Femur (tissue), 1 donor: ENCODE measurements at regions not wholly inside any gene's neighbourhood (a gene's known extent, or its start where the extent isn't known, plus 50 kb on each side); places are given as distances from the start of the nearest gene placed in this dataset.
"Not testable (repeated sequence)": the region's sequence is repeated elsewhere in the genome, so short reads cannot be mapped to it uniquely, and the experiment has no call there.

Source experiments
- DNase-seq: peaks from one replicate; pipeline ENCODE4 v3.0.0-alpha.2; 2017

- DNase-seq, result no peak
Measured at GRCh38 chr21:23939369-23940065, 1667.8 kb downstream of the MRPL39 start.

- no peak for DNase-seq
Measured at GRCh38 chr21:23936991-23937390, 1670.3 kb downstream of the MRPL39 start.

- DNase-seq, result no peak
Measured at GRCh38 chr21:23936224-23936623, 1671.1 kb downstream of the MRPL39 start.

GRCh38 chr21:23930565-23930964, 1676.7 kb downstream of the MRPL39 start:
- no peak for DNase-seq

- not testable (repeated sequence) for DNase-seq
Measured at GRCh38 chr21:23926430-23926829, 1680.9 kb downstream of the MRPL39 start.

GRCh38 chr21:23921670-23922418, 1685.4 kb downstream of the MRPL39 start:
- DNase-seq, result no peak

GRCh38 chr21:23900727-23901126, 1706.6 kb downstream of the MRPL39 start:
- DNase-seq, result no peak

- no peak for DNase-seq
Measured at GRCh38 chr21:23899561-23899960, 1707.7 kb downstream of the MRPL39 start.

- DNase-seq, result no peak
Measured at GRCh38 chr21:23890652-23891051, 1716.6 kb downstream of the MRPL39 start.

- DNase-seq, result no peak
Measured at GRCh38 chr21:23887725-23888306, 1719.5 kb downstream of the MRPL39 start.

- no peak for DNase-seq
Measured at GRCh38 chr21:23886828-23887724, 1720.2 kb downstream of the MRPL39 start.

GRCh38 chr21:23881783-23882182, 1725.5 kb downstream of the MRPL39 start:
- no peak for DNase-seq

- no peak for DNase-seq
Measured at GRCh38 chr21:23876925-23877558, 1730.2 kb downstream of the MRPL39 start.

- no peak for DNase-seq
Measured at GRCh38 chr21:23874271-23874670, 1733.0 kb downstream of the MRPL39 start.

- no peak for DNase-seq
Measured at GRCh38 chr21:23861911-23862504, 1745.3 kb downstream of the MRPL39 start.

- DNase-seq, result no peak
Measured at GRCh38 chr21:23858878-23859277, 1748.4 kb downstream of the MRPL39 start.

- DNase-seq, result no peak
Measured at GRCh38 chr21:23853796-23854379, 1753.4 kb downstream of the MRPL39 start.

GRCh38 chr21:23837564-23837963, 1769.7 kb downstream of the MRPL39 start:
- DNase-seq, result no peak

- no peak for DNase-seq
Measured at GRCh38 chr21:23822760-23823159, 1784.5 kb downstream of the MRPL39 start.

GRCh38 chr21:23817337-23817736, 1789.9 kb downstream of the MRPL39 start:
- no peak for DNase-seq

GRCh38 chr21:23812485-23812884, 1794.8 kb downstream of the MRPL39 start:
- no peak for DNase-seq

- DNase-seq, result no peak
Measured at GRCh38 chr21:23811805-23812204, 1795.5 kb downstream of the MRPL39 start.
